ENCODE measurements at regions not wholly inside any gene's neighbourhood (a gene's known extent, or its start where the extent isn't known, plus 50 kb on each side); places are given as distances from the start of the nearest gene placed in this dataset.
A peak's percentile ranks its signal among the peaks of the same experiment; 100 is the strongest.

DNA sequence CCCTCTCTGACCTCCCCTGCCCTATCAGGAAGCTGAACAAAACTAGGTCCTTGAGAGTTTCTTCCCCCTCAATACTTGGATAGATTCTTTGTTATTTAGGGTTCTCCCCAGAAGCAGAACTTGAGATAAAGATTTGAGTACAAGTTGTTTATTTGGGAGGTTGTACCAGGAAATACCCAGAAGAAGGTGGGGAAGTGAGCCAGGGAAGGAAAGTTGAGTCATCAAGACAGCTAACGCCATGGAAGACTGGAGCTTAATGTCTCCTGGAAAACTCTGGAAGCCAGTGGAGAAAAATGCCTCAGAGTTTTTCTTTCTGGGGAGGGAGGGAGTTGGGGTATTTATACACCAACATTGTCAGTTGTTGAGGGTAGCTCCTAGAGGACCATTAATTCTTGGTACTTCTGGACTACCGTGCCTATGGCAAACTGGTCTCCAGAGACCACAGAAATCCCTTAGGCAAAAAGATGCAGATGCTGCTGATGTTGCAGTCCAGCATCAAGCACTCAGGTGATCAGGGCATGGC lies 102.6 kb upstream of the ZFP64 start:
- no peak for ATAC-seq
- no peak overlapping the region for H3K9ac ChIP-seq (ENCODE audit: insufficient read depth, low read depth, low read length)
- H3K79me2 ChIP-seq (ENCODE audit: insufficient read depth, low read length), result no peaks in the 10 kb centered on the region
- no peaks in the 10 kb centered on the region for H3K27me3 ChIP-seq (ENCODE audit: control insufficient read depth in 1 of 2, insufficient read depth in 2 of 2, low read length in 2 of 2)
- WGBS (ENCODE audit: low lambda C conversion rate), result 10% methylated on average over 2 of the region's 2 CpGs
- TF ChIP-seq ZNF792 (CRISPR knock-in tag; IDR thresholded peaks at IDR 0.05), result no peak
- DNase-seq (ENCODE audit: low spot score), result no peak
- H2AFZ ChIP-seq (ENCODE audit: low read length), result no peak overlapping the region
- no peaks in the 10 kb centered on the region for H3K36me3 ChIP-seq (replicated peaks in 1 of 2; ENCODE audit: control insufficient read depth in 1 of 2, insufficient read depth in 2 of 2, low read length in 2 of 2)
- H3K9me3 ChIP-seq (ENCODE audit: low read length), result no peaks in the 10 kb centered on the region
- BruUV-seq (replicated peaks), result no TSS peak
- H4K20me1 ChIP-seq (ENCODE audit: insufficient read depth, low read length), result no peaks in the 10 kb centered on the region
- no peak overlapping the region for H3K27ac ChIP-seq (ENCODE audit: extremely low read length, insufficient read depth, low read length)
- no peak for FAIRE-seq
- H3K4me1 ChIP-seq (ENCODE audit: insufficient read depth, low read length), result no peaks in the 10 kb centered on the region
- POLR2A ChIA-PET, result no interaction called here
- in situ Hi-C loops (cut with HindIII; ENCODE audit: extremely low pct_ligation_motif_present, low pct_unique_long_range_greater_than_20kb), result no loop called here
- no peak overlapping the region for H3K4me3 ChIP-seq (replicated peaks in 1 of 3; ENCODE audit: insufficient read depth in 1 of 3, low read depth in 2 of 3, low read length in 3 of 3)
- intact Hi-C loops (cut with micrococcal nuclease; ENCODE audit: unreplicated experiment), result no loop called here
- H3K4me2 ChIP-seq (ENCODE audit: low read depth, low read length), result no peak overlapping the region
- CTCF ChIA-PET (ENCODE audit: low intra/inter-chr PET ratio, low total read pairs), result no interaction called here

DNA sequence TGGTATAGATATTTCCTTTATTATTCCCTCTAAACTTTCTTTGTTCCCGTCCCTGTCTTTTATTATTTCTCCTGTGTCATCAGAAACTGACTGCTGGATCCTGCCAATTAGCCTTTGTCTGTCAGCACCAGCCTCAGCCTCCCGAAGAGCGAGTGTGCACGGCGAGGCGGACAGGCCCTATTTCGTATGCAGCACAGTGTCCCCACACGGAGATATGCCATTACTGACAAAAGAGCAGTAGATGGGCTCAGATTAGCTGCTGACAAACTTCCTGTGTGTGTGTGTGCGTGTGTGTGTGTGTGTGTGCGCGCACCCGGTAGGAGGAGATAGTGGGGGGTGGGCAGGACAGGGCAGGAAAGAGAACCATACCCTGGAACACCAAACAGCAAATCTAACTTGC lies 99.5 kb upstream of the ZFP64 start:
- TF ChIP-seq, protein P1, sequence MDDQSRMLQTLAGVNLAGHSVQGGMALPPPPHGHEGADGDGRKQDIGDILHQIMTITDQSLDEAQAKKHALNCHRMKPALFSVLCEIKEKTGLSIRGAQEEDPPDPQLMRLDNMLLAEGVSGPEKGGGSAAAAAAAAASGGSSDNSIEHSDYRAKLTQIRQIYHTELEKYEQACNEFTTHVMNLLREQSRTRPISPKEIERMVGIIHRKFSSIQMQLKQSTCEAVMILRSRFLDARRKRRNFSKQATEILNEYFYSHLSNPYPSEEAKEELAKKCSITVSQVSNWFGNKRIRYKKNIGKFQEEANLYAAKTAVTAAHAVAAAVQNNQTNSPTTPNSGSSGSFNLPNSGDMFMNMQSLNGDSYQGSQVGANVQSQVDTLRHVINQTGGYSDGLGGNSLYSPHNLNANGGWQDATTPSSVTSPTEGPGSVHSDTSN (CRISPR knock-in tag; IDR thresholded peaks at IDR 0.05; ENCODE audit: borderline replicate concordance), result no peak
- TF ChIP-seq, protein P2, sequence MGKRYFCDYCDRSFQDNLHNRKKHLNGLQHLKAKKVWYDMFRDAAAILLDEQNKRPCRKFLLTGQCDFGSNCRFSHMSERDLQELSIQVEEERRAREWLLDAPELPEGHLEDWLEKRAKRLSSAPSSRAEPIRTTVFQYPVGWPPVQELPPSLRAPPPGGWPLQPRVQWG (CRISPR knock-in tag; IDR thresholded peaks at IDR 0.05; ENCODE audit: borderline replicate concordance, low read depth), result no peak
- TF ChIP-seq ZNF33A (CRISPR knock-in tag; IDR thresholded peaks at IDR 0.05; ENCODE audit: borderline replicate concordance), result no peak
- no peak for TF ChIP-seq AGO1 (IDR thresholded peaks at IDR 0.05; ENCODE audit: low read depth, low read length, poor library complexity, severe bottlenecking)
- TF ChIP-seq ZNF335 (CRISPR knock-in tag; IDR thresholded peaks at IDR 0.05), result no peak
- 0 out of 2 replicates have a peak, but pooled peaks have one; percentile 27 for TF ChIP-seq EED (CRISPR knock-in tag; IDR thresholded peaks at IDR 0.05)
- TF ChIP-seq ZNF788 (CRISPR knock-in tag; IDR thresholded peaks at IDR 0.05; ENCODE audit: borderline replicate concordance), result no peak
- TF ChIP-seq, protein P3, sequence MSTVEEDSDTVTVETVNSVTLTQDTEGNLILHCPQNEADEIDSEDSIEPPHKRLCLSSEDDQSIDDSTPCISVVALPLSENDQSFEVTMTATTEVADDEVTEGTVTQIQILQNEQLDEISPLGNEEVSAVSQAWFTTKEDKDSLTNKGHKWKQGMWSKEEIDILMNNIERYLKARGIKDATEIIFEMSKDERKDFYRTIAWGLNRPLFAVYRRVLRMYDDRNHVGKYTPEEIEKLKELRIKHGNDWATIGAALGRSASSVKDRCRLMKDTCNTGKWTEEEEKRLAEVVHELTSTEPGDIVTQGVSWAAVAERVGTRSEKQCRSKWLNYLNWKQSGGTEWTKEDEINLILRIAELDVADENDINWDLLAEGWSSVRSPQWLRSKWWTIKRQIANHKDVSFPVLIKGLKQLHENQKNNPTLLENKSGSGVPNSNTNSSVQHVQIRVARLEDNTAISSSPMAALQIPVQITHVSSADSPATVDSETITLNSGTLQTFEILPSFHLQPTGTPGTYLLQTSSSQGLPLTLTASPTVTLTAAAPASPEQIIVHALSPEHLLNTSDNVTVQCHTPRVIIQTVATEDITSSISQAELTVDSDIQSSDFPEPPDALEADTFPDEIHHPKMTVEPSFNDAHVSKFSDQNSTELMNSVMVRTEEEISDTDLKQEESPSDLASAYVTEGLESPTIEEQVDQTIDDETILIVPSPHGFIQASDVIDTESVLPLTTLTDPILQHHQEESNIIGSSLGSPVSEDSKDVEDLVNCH (CRISPR knock-in tag; IDR thresholded peaks at IDR 0.05), result no peak
- ChIA-PET POLR2A (no interaction called here), CTCF (ENCODE audit: low intra/inter-chr PET ratio, low total read pairs) (no interaction called here)
- DNase-seq (ENCODE audit: low spot score), result no peak
- H3K9me3 ChIP-seq (ENCODE audit: low read length), result no peaks in the 10 kb centered on the region
- WGBS (ENCODE audit: low lambda C conversion rate), result 57% methylated on average over 12 of the region's 12 CpGs
- ATAC-seq, result no peak
- no peak overlapping the region for H3K9ac ChIP-seq (ENCODE audit: insufficient read depth, low read depth, low read length)
- no peak for FAIRE-seq
- H3K4me3 ChIP-seq (replicated peaks in 1 of 3; ENCODE audit: insufficient read depth in 1 of 3, low read depth in 2 of 3, low read length in 3 of 3), result no peak overlapping the region
- H2AFZ ChIP-seq (ENCODE audit: low read length), result no peak overlapping the region
- in situ Hi-C loops (cut with HindIII; ENCODE audit: extremely low pct_ligation_motif_present, low pct_unique_long_range_greater_than_20kb), result no loop called here
- no TSS peak for BruUV-seq (replicated peaks)
- no peaks in the 10 kb centered on the region for H3K4me1 ChIP-seq (ENCODE audit: insufficient read depth, low read length)
- H3K27ac ChIP-seq (ENCODE audit: extremely low read length, insufficient read depth, low read length), result no peak overlapping the region
- H3K27me3 ChIP-seq (ENCODE audit: control insufficient read depth in 1 of 2, insufficient read depth in 2 of 2, low read length in 2 of 2), result no peaks in the 10 kb centered on the region
- intact Hi-C loops (cut with micrococcal nuclease; ENCODE audit: unreplicated experiment), result no loop called here
- H3K36me3 ChIP-seq (replicated peaks in 1 of 2; ENCODE audit: control insufficient read depth in 1 of 2, insufficient read depth in 2 of 2, low read length in 2 of 2), result no peaks in the 10 kb centered on the region
- H3K4me2 ChIP-seq (ENCODE audit: low read depth, low read length), result no peak overlapping the region
- H4K20me1 ChIP-seq (ENCODE audit: insufficient read depth, low read length), result no peaks in the 10 kb centered on the region
- H3K79me2 ChIP-seq (ENCODE audit: insufficient read depth, low read length), result no peaks in the 10 kb centered on the region
